Duodenal mucosa (tissue), 2 donors: ENCODE measurements at regions not wholly inside any gene's neighbourhood (a gene's known extent, or its start where the extent isn't known, plus 50 kb on each side); places are given as distances from the start of the nearest gene placed in this dataset.

Experiments used
- H3K27ac ChIP-seq: one replicate; pipeline ENCODE4 v1.7.0; 2013; ENCODE audit warnings: low read depth, low read length
- H3K27me3 ChIP-seq, 2 donors: one replicate each; pipeline ENCODE4 v1.7.0; 2013; ENCODE audit warnings: low read length in 2 of 2, control low read depth in 1 of 2; ENCODE audit not compliant: insufficient read depth in 2 of 2, control insufficient read depth in 1 of 2
- H3K36me3 ChIP-seq, 2 donors: one replicate each; pipeline ENCODE4 v1.7.0; 2013; ENCODE audit warnings: low read length in 2 of 2, control low read depth in 1 of 2; ENCODE audit not compliant: insufficient read depth in 2 of 2, control insufficient read depth in 1 of 2
- H3K4me1 ChIP-seq, 2 donors: one replicate each; pipeline ENCODE4 v1.7.0; 2013; ENCODE audit warnings: low read length in 2 of 2, control low read depth in 1 of 2; ENCODE audit not compliant: insufficient read depth in 2 of 2, control insufficient read depth in 1 of 2
- H3K4me3 ChIP-seq, 2 donors: one replicate each; pipeline ENCODE4 v1.7.0; 2013; ENCODE audit warnings: low read length in 2 of 2, low read depth in 1 of 2
- H3K9ac ChIP-seq, 2 donors: one replicate each; pipeline ENCODE4 v1.7.0; 2013; ENCODE audit warnings: low read length in 2 of 2, low read depth in 1 of 2
- H3K9me3 ChIP-seq, 2 donors: one replicate each; pipeline ENCODE4 v1.7.0; 2013; ENCODE audit warnings: low read length in 2 of 2, control low read depth in 1 of 2; ENCODE audit not compliant: control insufficient read depth in 1 of 2

DNA sequence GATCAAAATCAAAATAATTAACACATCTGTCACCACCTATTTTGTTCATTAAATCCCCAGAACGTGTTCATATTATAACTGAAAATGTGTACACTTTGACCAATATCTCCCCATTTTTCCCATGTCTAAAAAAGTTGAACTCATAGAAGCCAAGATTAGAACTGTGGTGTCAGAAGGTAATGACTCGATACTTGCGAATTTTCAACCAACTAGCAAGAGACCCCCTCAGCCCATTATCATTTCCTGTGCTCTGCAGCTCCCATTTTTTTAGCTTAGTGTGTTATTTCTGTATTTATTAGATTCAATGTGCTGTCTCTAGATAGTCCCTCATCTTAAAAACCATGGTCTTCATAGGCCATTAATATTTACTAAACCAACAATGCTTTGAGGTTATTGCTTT is 248.7 kb upstream of the PIK3C3 start:
- Histone ChIP-seq H3K4me1 (no peaks in the 10 kb centered on the region), H3K36me3 (no peaks in the 10 kb centered on the region), H3K9ac (no peak overlapping the region), H3K27ac (no peak overlapping the region), H3K4me3 (no peak overlapping the region), H3K9me3 (no peaks in the 10 kb centered on the region), H3K27me3 (no peaks in the 10 kb centered on the region)

DNA sequence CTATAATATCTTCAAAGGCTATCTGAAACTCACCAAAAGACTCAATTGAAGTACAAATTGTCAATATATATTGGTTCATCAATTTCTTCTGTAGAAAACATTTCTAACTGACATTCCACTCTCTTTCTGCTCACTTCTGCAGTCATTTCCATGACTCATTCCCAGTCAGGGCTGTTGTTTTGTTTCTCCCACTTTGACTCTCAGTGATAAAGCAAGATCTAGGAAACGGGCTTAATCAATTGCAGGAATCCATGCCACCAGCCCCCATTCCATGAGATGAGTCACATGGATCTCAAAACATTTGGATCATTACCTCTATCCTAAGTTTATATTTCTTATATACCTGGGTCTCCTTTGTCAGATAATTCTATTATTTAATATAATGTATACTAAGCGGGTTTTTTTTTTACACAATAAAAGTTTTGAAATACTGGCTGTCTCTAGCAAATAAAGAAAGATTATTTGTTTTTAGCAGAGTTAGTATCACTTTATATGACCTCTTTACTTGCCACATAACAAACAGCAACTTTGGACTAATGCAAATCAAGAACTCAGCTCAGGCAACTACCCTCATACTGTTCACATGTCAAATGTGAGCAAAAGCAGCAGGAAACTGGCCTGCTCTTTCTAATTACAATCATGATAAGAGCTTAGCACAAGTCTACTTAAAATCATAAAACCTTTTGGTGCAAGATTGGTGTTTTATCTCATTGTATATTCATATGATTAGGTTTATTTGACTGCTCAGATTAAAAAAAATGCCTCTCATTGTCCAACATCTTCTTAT is 251.1 kb upstream of the PIK3C3 start:
- H3K27ac ChIP-seq: no peak overlapping the region
- H3K27me3 ChIP-seq: no peaks in the 10 kb centered on the region

DNA sequence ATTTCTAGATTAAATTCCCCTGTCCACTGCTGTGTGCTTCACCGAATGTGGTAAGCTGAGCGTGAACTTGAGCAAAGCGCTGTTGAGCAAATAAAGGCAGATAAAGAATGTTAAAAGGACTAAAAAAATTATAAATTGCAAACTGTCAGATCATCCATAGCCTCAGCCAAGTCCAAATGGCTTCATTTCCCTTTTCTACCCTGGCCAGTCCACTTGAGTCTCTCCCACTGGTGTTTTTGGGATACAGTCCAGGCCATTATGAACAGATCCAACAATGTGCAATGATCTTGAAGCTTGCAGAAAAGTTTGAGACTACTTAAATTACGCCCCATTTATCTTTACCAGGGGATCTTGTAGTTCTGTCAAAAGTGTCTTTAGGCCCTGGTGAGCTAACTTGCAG is 254.6 kb upstream of the PIK3C3 start:
- Histone ChIP-seq H3K9me3 (no peaks in the 10 kb centered on the region), H3K27me3 (no peaks in the 10 kb centered on the region), H3K9ac (no peak overlapping the region), H3K4me1 (no peaks in the 10 kb centered on the region), H3K27ac (no peak overlapping the region), H3K4me3 (no peak overlapping the region), H3K36me3 (no peaks in the 10 kb centered on the region)

More for the DNA sequence above, 251.1 kb upstream of the PIK3C3 start:
- no peaks in the 10 kb centered on the region for H3K9me3 ChIP-seq
- H3K4me1 ChIP-seq: no peaks in the 10 kb centered on the region
- no peak overlapping the region for H3K4me3 ChIP-seq
- H3K9ac ChIP-seq: no peak overlapping the region
- H3K36me3 ChIP-seq: no peaks in the 10 kb centered on the region

DNA sequence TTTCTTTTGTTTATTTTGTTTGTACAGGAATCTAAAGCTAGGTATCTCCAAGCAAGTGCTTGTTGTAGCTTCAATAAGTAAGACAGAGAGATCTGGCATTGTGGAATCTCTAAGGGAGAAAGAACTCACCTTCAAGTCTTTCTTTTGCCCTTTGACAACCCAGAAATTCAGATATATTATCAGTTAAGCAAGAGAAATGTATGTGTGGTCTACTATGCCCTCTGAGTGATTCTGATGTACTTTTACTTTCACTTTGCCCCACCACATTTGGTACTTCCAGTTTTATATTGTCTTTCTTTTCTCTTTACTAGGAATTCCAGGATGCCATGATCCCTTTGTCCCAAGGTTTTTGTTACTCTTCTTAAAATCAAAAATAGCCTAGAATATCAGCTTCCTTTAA is 259.6 kb upstream of the PIK3C3 start:
- no peak overlapping the region for H3K9ac ChIP-seq
- H3K27me3 ChIP-seq: no peaks in the 10 kb centered on the region
- peaks cover 0 to 4% of the 10 kb centered on the region in 2 donors for H3K9me3 ChIP-seq
- no peak overlapping the region for H3K4me3 ChIP-seq
- H3K4me1 ChIP-seq: no peaks in the 10 kb centered on the region
- no peaks in the 10 kb centered on the region for H3K36me3 ChIP-seq
- H3K27ac ChIP-seq: no peak overlapping the region

DNA sequence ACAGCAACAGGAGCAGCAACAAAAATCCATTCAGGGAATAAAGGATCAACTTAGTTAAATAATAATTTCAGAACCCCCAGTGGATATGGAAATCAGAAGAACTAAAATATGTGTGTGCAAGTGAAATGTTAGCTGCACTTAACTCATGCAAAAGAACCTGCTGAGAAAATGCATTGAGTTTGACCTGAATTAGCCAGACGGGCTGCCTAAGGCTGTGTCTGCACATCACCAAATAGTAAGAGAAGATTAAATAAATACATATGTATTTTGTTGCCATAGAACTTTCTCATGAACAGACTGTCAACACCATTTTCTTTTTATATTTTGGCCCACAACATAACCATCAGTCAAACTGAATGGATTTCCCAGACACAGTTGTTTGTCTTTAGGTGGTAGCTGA is 262.0 kb upstream of the PIK3C3 start:
- H3K4me1 ChIP-seq: no peaks in the 10 kb centered on the region
- H3K27ac ChIP-seq: no peak overlapping the region
- H3K36me3 ChIP-seq: no peaks in the 10 kb centered on the region
- no peak overlapping the region for H3K4me3 ChIP-seq
- H3K27me3 ChIP-seq: no peaks in the 10 kb centered on the region
- peaks cover 0 to 5% of the 10 kb centered on the region in 2 donors for H3K9me3 ChIP-seq
- H3K9ac ChIP-seq: no peak overlapping the region

DNA sequence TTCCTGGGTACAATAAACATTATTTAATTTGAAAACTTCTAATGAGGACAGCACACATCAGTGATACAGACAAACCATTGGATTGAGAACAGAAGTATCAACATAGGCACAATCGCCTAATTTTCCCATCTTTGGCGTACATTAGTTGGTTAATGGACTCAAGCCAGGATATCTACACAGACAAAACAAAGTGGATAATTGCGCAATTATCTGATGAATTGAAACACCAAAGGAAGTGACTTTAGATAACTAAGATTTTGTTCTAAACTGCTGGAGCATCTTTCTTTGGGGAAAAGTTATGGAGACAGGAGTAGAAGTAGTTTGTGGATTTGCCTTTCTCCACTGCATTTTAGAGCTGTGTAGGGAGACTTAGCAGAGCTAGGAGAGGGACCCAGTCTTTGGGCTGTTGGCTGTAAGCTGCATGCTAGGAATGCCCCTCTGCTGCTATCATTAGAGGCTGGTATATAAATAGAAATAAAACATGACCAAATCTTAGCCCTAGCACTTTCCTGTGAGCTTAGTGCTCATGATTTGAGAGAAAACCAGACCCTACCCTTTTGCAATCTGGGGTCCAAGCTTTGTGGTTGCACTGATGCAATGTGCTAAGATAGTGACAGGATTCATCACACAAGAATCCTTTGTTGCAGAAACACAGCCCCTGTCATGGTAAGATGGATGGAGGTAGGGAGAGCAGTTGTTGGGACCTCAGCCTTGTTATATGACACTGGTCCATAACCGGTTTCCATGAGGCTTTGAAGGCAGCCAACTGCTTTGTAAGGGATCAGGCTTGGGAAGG is 264.5 kb upstream of the PIK3C3 start:
- H3K9ac ChIP-seq: no peak overlapping the region
- H3K27me3 ChIP-seq: no peaks in the 10 kb centered on the region
- no peak overlapping the region for H3K4me3 ChIP-seq
- no peaks in the 10 kb centered on the region for H3K4me1 ChIP-seq
- no peaks in the 10 kb centered on the region for H3K36me3 ChIP-seq
- no peak overlapping the region for H3K27ac ChIP-seq
- peaks cover 0 to 5% of the 10 kb centered on the region in 2 donors for H3K9me3 ChIP-seq

DNA sequence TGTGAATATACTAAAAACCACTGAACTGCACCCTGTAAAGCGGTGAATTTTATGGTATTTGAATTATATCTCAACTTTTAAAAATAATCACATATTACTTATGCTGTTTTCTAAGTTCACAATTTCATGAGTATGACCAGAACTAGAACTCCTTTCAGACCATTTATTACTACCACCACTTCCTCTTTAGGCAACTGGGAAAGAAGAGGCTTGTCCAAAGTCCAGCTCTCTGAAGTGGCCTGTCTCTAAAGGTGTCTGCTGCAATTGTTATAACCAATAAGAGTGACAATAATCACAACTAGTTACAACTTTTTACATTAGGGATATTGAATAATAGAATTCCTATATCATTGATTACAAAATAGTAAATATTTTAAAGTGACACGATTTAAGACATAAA is 267.9 kb upstream of the PIK3C3 start:
- Histone ChIP-seq H3K27ac (no peak overlapping the region), H3K9me3 (peaks cover 0 to 12% of the 10 kb centered on the region in 2 donors), H3K27me3 (no peaks in the 10 kb centered on the region), H3K9ac (no peak overlapping the region), H3K4me1 (no peaks in the 10 kb centered on the region), H3K4me3 (no peak overlapping the region), H3K36me3 (no peaks in the 10 kb centered on the region)

DNA sequence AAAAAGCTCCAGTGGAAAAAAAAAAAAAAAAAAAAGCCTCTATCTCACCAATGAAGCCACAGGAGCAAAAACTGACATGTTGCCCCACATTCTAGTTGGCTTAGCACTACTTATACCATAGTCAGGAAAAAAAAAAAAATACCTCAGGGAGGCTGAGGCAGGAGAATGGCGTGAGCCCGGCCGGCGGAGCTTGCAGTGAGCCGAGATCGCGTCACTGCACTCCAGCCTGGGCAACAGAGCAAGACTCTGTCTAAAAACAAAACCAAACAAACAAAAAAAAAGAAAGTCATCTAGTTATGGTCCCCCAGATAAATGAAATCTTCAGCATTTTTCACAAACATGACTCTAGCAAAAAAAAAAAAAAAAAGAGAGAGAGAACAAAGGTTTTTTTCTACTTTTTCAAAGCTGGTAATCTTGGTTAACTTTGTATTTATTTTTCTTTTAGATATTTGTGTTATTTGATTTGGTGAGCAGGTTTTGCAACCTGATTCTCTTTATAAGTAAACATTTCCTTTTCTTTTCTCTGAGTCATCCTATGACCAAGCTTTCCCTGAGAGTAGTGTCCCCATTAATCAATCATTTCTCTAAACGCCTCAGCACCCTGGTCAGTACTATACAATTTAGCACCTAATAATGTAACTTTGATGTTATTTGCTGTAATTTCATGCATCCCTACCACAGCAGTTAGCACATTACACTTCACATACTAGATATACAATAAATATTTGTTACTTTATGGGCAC is 273.7 kb upstream of the PIK3C3 start:
- Histone ChIP-seq H3K27ac (no peak overlapping the region), H3K4me3 (no peak overlapping the region), H3K9ac (no peak overlapping the region), H3K36me3 (no peaks in the 10 kb centered on the region), H3K4me1 (no peaks in the 10 kb centered on the region), H3K9me3 (peaks cover 0 to 7% of the 10 kb centered on the region in 2 donors), H3K27me3 (no peaks in the 10 kb centered on the region)

DNA sequence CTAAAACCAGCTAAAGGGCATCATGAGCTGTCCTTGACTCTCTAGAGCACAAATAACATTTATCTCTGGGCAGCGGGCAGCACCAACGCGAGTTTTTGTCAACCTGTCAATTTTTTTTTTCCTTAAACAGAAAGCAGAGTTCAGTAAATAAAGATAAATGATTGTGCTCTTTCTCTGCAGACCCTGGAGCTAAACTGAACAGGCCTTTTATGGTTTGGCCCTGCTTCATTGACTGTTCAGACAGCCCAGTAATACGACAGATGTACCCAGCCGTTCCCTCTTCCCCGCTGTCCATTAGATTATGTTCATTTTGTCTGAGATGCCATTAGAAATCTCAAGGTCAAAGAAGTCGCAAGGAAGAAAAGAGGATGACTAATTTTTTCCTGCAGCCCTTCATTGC is 280.5 kb upstream of the PIK3C3 start:
- H3K4me3 ChIP-seq: no peak overlapping the region
- no peaks in the 10 kb centered on the region for H3K27me3 ChIP-seq
- no peak overlapping the region for H3K9ac ChIP-seq
- no peaks in the 10 kb centered on the region for H3K9me3 ChIP-seq
- no peak overlapping the region for H3K27ac ChIP-seq
- H3K4me1 ChIP-seq: no peaks in the 10 kb centered on the region
- no peaks in the 10 kb centered on the region for H3K36me3 ChIP-seq

DNA sequence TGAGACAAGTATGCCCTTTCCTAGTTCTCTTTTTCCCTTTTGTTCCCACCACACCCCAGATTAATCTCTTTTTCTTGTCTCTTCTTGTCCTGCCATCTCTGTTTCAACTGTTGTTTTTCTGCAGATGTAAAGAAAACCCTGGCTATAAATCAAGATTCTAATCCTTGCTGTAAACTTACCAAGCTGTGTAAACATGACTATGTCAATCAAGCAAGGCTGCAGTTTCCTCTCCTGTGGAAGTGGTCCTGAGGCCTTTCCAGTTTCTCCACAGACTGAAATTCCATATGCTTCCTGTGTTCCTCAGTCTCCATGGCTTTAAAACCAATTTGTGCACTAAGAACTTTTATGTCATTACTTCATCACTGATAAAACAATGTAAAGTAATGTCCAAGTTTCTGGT is 288.8 kb upstream of the PIK3C3 start:
- Histone ChIP-seq H3K36me3 (no peaks in the 10 kb centered on the region), H3K4me1 (no peaks in the 10 kb centered on the region), H3K4me3 (no peak overlapping the region), H3K27ac (no peak overlapping the region), H3K27me3 (no peaks in the 10 kb centered on the region), H3K9me3 (peaks cover 0 to 5% of the 10 kb centered on the region in 2 donors), H3K9ac (no peak overlapping the region)
